ENCODE measurements at regions not wholly inside any gene's neighbourhood (a gene's known extent, or its start where the extent isn't known, plus 50 kb on each side); places are given as distances from the start of the nearest gene placed in this dataset.

DNA sequence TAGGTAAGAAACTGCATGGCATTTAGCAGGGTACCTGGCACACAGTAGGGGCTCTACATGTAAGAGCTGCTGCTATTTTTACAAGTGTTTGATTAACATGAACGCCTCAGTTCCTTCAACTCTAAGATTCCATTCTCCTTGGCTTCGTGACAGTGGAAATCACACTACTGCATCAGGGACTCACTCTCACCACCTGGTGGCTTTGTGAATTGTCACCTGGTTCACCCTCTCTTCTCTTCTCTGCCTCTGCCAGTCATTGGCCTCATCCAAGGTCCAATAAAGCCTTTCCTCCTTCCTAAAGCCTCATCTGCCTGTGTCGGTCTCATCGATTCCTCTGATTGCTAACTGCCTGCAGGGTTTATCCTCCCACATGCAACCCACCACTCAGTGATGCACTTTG lies 476.4 kb downstream of the VRK1 start:
- Histone ChIP-seq H3K36me3 (no peaks in the 10 kb centered on the region), H3K4me1 (peaks cover 19 to 26% (median 25%) of the 10 kb centered on the region in 10 experiments), H3K27me3 (0 out of 22 replicates have a peak, but pooled peaks cover 0 to 4% (median 0%) of the 10 kb centered on the region in 11 experiments), H3K27ac (no peak overlapping the region), H4K20me1 (no peaks in the 10 kb centered on the region), H3K9me3 (replicated peaks in 1 of 11) (no peaks in the 10 kb centered on the region; a peak in 1 of 22 replicates), H3K9ac (no peak overlapping the region), H3K4me2 (no peak overlapping the region), H3K4me3 (no peak overlapping the region)
- no peak for TF ChIP-seq Cebpa-rat (IDR thresholded peaks at IDR 0.05)

DNA sequence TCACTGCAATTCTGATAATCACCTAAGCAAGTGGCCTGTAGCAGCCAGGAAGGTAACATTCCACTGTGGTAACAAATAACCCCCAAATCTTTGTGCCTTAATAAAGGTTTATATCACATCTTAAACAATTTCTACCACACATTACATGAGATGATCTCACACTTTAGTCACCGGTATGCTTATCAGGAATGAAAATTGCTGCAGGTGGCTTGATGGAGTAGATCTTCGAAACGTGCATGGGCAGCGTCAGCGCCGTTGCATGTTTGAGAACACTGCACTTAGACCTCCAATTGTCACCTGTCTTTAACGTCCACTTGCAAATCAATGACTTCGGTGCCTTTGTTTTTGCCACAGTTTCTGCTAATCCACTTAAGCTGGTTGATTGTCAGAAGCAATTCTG lies 477.4 kb downstream of the VRK1 start:
- H3K9ac ChIP-seq = no peak overlapping the region
- no peak overlapping the region for H3K4me2 ChIP-seq
- no peak for TF ChIP-seq Cebpa-rat (IDR thresholded peaks at IDR 0.05)
- no peak overlapping the region for H3K27ac ChIP-seq
- H3K4me1 ChIP-seq = peaks cover 19 to 26% (median 25%) of the 10 kb centered on the region in 10 experiments
- no peak overlapping the region for H3K4me3 ChIP-seq
- H3K36me3 ChIP-seq = no peaks in the 10 kb centered on the region
- 0 out of 22 replicates have a peak, but pooled peaks cover 0 to 4% (median 0%) of the 10 kb centered on the region in 11 experiments for H3K27me3 ChIP-seq
- no peaks in the 10 kb centered on the region for H4K20me1 ChIP-seq
- no peaks in the 10 kb centered on the region; a peak in 1 of 22 replicates for H3K9me3 ChIP-seq (replicated peaks in 1 of 11)

DNA sequence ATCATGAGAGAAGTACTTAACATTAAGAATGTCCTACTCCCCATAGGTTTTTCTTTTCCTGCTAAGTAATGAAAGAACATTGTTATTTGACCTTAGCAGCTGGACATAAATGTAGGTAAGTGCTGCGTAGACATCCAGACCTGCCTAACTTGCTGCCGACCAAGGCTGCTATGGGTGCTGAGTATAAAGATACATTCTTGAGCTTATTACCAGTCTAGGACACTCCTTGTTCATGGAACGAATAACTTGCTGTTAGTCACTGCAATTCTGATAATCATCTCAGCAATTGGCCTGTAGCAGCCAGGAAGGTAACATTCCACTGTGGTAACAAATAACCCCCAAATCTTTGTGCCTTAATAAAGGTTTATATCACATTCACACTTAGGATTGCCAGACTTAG lies 478.1 kb downstream of the VRK1 start:
- Histone ChIP-seq H3K9me3 (replicated peaks in 1 of 11) (no peaks in the 10 kb centered on the region), H3K4me1 (peaks cover 19 to 26% (median 25%) of the 10 kb centered on the region in 10 experiments), H3K27ac (no peak overlapping the region), H3K4me3 (no peak overlapping the region), H4K20me1 (no peaks in the 10 kb centered on the region), H3K27me3 (0 out of 22 replicates have a peak, but pooled peaks cover 0 to 4% (median 0%) of the 10 kb centered on the region in 11 experiments), H3K9ac (no peak overlapping the region), H3K36me3 (no peaks in the 10 kb centered on the region), H3K4me2 (peak overlapping the region in 1 of 11 experiments; percentile 78; a peak in 2 of 22 replicates)
- no peak for TF ChIP-seq Cebpa-rat (IDR thresholded peaks at IDR 0.05)

DNA sequence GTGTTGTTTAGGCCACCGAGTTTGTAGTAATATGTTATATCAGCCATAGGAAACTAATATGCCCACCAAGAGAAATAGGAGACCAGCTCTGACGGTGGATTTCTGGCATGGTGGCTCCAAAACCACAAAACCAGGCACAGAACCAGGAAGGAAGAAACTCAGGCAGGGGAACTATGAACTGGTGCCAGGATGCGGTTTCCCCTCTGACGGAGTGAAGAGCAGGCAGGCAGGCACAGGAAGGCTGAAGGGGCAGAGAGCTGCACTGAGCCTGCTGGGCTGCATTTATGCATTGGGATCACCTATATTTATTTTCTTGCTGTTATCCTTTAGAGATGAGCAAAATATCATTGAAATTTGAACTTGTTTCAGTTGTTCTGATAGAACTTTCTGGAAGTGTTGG lies 479.4 kb downstream of the VRK1 start:
- H4K20me1 ChIP-seq = no peaks in the 10 kb centered on the region
- TF ChIP-seq Cebpa-rat (IDR thresholded peaks at IDR 0.05) = no peak

DNA sequence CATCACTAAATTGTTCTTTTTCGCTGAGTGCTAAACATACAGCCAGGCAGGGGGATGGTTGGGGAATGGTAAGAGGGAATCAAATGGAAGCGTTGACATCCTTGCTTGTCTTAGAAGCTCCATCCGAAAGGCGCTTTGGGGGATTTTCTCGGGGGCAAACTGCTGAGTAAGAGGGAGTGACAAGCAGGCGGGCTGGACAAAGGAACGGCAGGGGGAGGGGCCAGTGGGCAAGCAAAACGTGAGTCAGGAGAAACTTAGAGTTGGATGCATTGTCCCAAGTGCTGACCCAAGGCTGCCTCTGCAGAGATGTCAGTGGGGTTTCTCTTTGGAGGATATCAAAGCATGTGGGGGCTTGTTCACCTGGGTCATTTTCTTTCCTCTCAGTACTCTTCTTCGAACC lies 480.5 kb downstream of the VRK1 start:
- Histone ChIP-seq H4K20me1 (no peaks in the 10 kb centered on the region), H3K4me1 (peaks cover 19 to 35% (median 26%) of the 10 kb centered on the region in 10 experiments), H3K4me2 (peak overlapping the region; percentile 36 to 84 (median 67); a peak in 16 of 22 replicates), H3K9me3 (replicated peaks in 1 of 11) (no peaks in the 10 kb centered on the region), H3K27ac (no peak overlapping the region), H3K9ac (no peak overlapping the region), H3K36me3 (no peaks in the 10 kb centered on the region), H3K27me3 (0 out of 22 replicates have a peak, but pooled peaks cover 0 to 5% (median 0%) of the 10 kb centered on the region in 11 experiments), H3K4me3 (no peak overlapping the region)
- no peak for TF ChIP-seq Cebpa-rat (IDR thresholded peaks at IDR 0.05)

More for the DNA sequence above, 479.4 kb downstream of the VRK1 start:
- no peak overlapping the region for H3K9ac ChIP-seq
- no peak overlapping the region for H3K4me3 ChIP-seq
- no peaks in the 10 kb centered on the region for H3K9me3 ChIP-seq (replicated peaks in 1 of 11)
- no peaks in the 10 kb centered on the region for H3K36me3 ChIP-seq
- peaks cover 19 to 26% (median 25%) of the 10 kb centered on the region in 10 experiments for H3K4me1 ChIP-seq
- H3K27me3 ChIP-seq = 0 out of 22 replicates have a peak, but pooled peaks cover 0 to 4% (median 0%) of the 10 kb centered on the region in 11 experiments
- peak overlapping the region; percentile 48 to 84 (median 67) for H3K4me2 ChIP-seq
- H3K27ac ChIP-seq = no peak overlapping the region

GRCh38 chr14:97280526-97280925 lies 483.3 kb downstream of the VRK1 start:
- Histone ChIP-seq H3K27me3 (0 out of 22 replicates have a peak, but pooled peaks cover 0 to 4% (median 0%) of the 10 kb centered on the region in 11 experiments), H3K4me2 (no peak overlapping the region), H3K36me3 (no peaks in the 10 kb centered on the region), H3K9me3 (replicated peaks in 1 of 11) (no peaks in the 10 kb centered on the region), H3K27ac (no peak overlapping the region), H3K4me3 (no peak overlapping the region), H4K20me1 (no peaks in the 10 kb centered on the region; a peak in 1 of 22 replicates), H3K4me1 (peaks cover 23 to 34% (median 27%) of the 10 kb centered on the region in 10 experiments), H3K9ac (no peak overlapping the region)
- TF ChIP-seq Cebpa-rat (IDR thresholded peaks at IDR 0.05) = no peak

- peaks cover 11 to 22% (median 16%) of the 10 kb centered on the region in 10 experiments for H3K4me1 ChIP-seq
- no peak overlapping the region for H3K27ac ChIP-seq
- H3K27me3 ChIP-seq = 0 out of 22 replicates have a peak, but pooled peaks cover 0 to 13% (median 0%) of the 10 kb centered on the region in 11 experiments
- H3K9me3 ChIP-seq (replicated peaks in 1 of 11) = no peaks in the 10 kb centered on the region
- H3K36me3 ChIP-seq = no peaks in the 10 kb centered on the region
- TF ChIP-seq Cebpa-rat (IDR thresholded peaks at IDR 0.05) = no peak
- peak overlapping the region in 4 of 11 experiments; percentile 13 to 35 (median 24); a peak in 6 of 22 replicates for H3K4me2 ChIP-seq
- H3K9ac ChIP-seq = no peak overlapping the region
- no peaks in the 10 kb centered on the region; a peak in 1 of 22 replicates for H4K20me1 ChIP-seq
- H3K4me3 ChIP-seq = no peak overlapping the region
Observed at GRCh38 chr14:97281741-97282140, 484.6 kb downstream of the VRK1 start.

- Histone ChIP-seq H3K27me3 (0 out of 22 replicates have a peak, but pooled peaks cover 0 to 13% (median 0%) of the 10 kb centered on the region in 11 experiments), H3K4me3 (no peak overlapping the region), H3K4me2 (peak overlapping the region in 4 of 11 experiments; percentile 13 to 35 (median 24); a peak in 6 of 22 replicates), H3K9ac (no peak overlapping the region), H3K36me3 (no peaks in the 10 kb centered on the region), H4K20me1 (no peaks in the 10 kb centered on the region; a peak in 1 of 22 replicates), H3K4me1 (peaks cover 5 to 15% (median 10%) of the 10 kb centered on the region in 10 experiments), H3K27ac (no peak overlapping the region), H3K9me3 (replicated peaks in 1 of 11) (no peaks in the 10 kb centered on the region)
- no peak for TF ChIP-seq Cebpa-rat (IDR thresholded peaks at IDR 0.05)
Observed at GRCh38 chr14:97282210-97283004, 485.2 kb downstream of the VRK1 start.

GRCh38 chr14:97283005-97283403 lies 485.8 kb downstream of the VRK1 start:
- 0 out of 22 replicates have a peak overlapping the region, but pooled peaks of 1 of the 11 experiments have one; percentile 5 for H3K4me2 ChIP-seq
- H4K20me1 ChIP-seq = no peaks in the 10 kb centered on the region; a peak in 1 of 22 replicates
- H3K9ac ChIP-seq = no peak overlapping the region
- no peak for TF ChIP-seq Cebpa-rat (IDR thresholded peaks at IDR 0.05)
- no peak overlapping the region for H3K4me3 ChIP-seq
- H3K27ac ChIP-seq = no peak overlapping the region
- 0 out of 22 replicates have a peak, but pooled peaks cover 0 to 13% (median 0%) of the 10 kb centered on the region in 11 experiments for H3K27me3 ChIP-seq
- no peaks in the 10 kb centered on the region for H3K36me3 ChIP-seq
- H3K4me1 ChIP-seq = peaks cover 0 to 11% (median 5%) of the 10 kb centered on the region in 10 experiments; a peak in 11 of 20 replicates
- H3K9me3 ChIP-seq (replicated peaks in 1 of 11) = no peaks in the 10 kb centered on the region

All from BLaER1 treated with 17β-estradiol and CSF1 and Interleukin-3, amounts not matched to agents 10 nM and 100 nM (cell line).